HG02588 (cell line): ENCODE measurements at regions not wholly inside any gene's neighbourhood (a gene's known extent, or its start where the extent isn't known, plus 50 kb on each side); places are given as distances from the start of the nearest gene placed in this dataset.
"Not testable (repeated sequence)": the region's sequence is repeated elsewhere in the genome, so short reads cannot be mapped to it uniquely, and the experiment has no call there.

Experiments used
- ATAC-seq: cut with Tn5 transposase; IDR thresholded peaks from one replicate; pipeline ENCODE4 v1.9.1; 2021; ENCODE audit warnings: mild to moderate bottlenecking, moderate library complexity; ENCODE audit not compliant: unreplicated experiment

GRCh38 chr4:116346750-116347149, 738.6 kb downstream of the TRAM1L1 start:
- no peak for ATAC-seq

- ATAC-seq = no peak
Observed at GRCh38 chr4:116343809-116344208, 741.6 kb downstream of the TRAM1L1 start.

GRCh38 chr4:116342143-116342542, 743.2 kb downstream of the TRAM1L1 start:
- no peak for ATAC-seq

GRCh38 chr4:116332508-116332907, 752.9 kb downstream of the TRAM1L1 start:
- ATAC-seq = no peak

- ATAC-seq = no peak
Observed at GRCh38 chr4:116328261-116328860, 757.0 kb downstream of the TRAM1L1 start.

- no peak for ATAC-seq
Observed at GRCh38 chr4:116323606-116324005, 761.8 kb downstream of the TRAM1L1 start.

- no peak for ATAC-seq
Observed at GRCh38 chr4:116321471-116321870, 763.9 kb downstream of the TRAM1L1 start.

- ATAC-seq = no peak
Observed at GRCh38 chr4:116320859-116321258, 764.5 kb downstream of the TRAM1L1 start.

- ATAC-seq = no peak
Observed at GRCh38 chr4:116303736-116304188, 781.6 kb downstream of the TRAM1L1 start.

- no peak for ATAC-seq
Observed at GRCh38 chr4:116302990-116303735, 782.2 kb downstream of the TRAM1L1 start.

- no peak for ATAC-seq
Observed at GRCh38 chr4:116275006-116275405, 810.4 kb downstream of the TRAM1L1 start.

GRCh38 chr4:116272336-116272735, 813.0 kb downstream of the TRAM1L1 start:
- no peak for ATAC-seq

- ATAC-seq = not testable (repeated sequence)
Observed at GRCh38 chr4:116260931-116261330, 824.4 kb downstream of the TRAM1L1 start.

- no peak for ATAC-seq
Observed at GRCh38 chr4:116244771-116245170, 840.6 kb downstream of the TRAM1L1 start.

- ATAC-seq = no peak
Observed at GRCh38 chr4:116243431-116243830, 841.9 kb downstream of the TRAM1L1 start.

GRCh38 chr4:116233971-116234370, 851.4 kb downstream of the TRAM1L1 start:
- no peak for ATAC-seq

- ATAC-seq = not testable (repeated sequence)
Observed at GRCh38 chr4:116231999-116232398, 853.4 kb downstream of the TRAM1L1 start.

GRCh38 chr4:116229420-116229819, 856.0 kb downstream of the TRAM1L1 start:
- ATAC-seq = no peak

- ATAC-seq = no peak
Observed at GRCh38 chr4:116223040-116223732, 862.2 kb downstream of the TRAM1L1 start.

GRCh38 chr4:116217781-116218180, 867.6 kb downstream of the TRAM1L1 start:
- ATAC-seq = no peak

GRCh38 chr4:116215622-116216021, 869.8 kb downstream of the TRAM1L1 start:
- no peak for ATAC-seq

GRCh38 chr4:116202524-116202923, 882.9 kb downstream of the TRAM1L1 start:
- ATAC-seq = no peak
